GM12874 (cell line): ENCODE measurements at regions not wholly inside any gene's neighbourhood (a gene's known extent, or its start where the extent isn't known, plus 50 kb on each side); places are given as distances from the start of the nearest gene placed in this dataset.

Source experiments
- TF ChIP-seq, protein P1 (sequence below): IDR thresholded peaks from 2 replicates; pipeline ENCODE4 v1.5.1; 2011; ENCODE audit warnings: low read depth, mild to moderate bottlenecking, control low read depth, low read length, moderate library complexity; ENCODE audit not compliant: insufficient read depth

DNA sequence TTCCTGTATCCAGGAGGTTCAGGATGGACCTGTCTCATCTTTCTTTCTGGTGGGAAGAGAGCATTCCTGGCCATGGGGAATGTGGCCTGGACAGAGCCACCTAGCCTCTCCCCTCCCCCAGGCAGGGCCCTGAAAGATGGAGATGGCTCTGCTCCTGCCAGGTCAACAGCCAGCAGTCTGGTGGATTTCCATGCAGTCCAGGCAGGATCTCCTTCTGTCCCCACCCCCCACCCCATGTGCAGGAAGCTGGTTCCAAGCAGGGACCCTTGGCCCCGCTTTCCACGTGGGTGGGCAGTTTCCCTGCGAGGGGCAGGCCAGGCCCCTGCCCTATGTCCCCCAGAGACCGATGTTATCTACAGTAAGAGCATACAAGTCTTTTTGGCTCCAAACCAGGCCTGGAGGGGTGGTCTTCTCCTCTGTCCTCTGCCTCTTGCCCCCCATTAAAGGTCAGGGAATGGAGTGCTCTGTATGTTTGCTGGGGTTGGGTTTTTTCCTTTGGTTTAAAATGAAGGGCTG, 240.5 kb downstream of the SEC14L1 start:
- TF ChIP-seq, protein P1, sequence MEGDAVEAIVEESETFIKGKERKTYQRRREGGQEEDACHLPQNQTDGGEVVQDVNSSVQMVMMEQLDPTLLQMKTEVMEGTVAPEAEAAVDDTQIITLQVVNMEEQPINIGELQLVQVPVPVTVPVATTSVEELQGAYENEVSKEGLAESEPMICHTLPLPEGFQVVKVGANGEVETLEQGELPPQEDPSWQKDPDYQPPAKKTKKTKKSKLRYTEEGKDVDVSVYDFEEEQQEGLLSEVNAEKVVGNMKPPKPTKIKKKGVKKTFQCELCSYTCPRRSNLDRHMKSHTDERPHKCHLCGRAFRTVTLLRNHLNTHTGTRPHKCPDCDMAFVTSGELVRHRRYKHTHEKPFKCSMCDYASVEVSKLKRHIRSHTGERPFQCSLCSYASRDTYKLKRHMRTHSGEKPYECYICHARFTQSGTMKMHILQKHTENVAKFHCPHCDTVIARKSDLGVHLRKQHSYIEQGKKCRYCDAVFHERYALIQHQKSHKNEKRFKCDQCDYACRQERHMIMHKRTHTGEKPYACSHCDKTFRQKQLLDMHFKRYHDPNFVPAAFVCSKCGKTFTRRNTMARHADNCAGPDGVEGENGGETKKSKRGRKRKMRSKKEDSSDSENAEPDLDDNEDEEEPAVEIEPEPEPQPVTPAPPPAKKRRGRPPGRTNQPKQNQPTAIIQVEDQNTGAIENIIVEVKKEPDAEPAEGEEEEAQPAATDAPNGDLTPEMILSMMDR: no peak

DNA sequence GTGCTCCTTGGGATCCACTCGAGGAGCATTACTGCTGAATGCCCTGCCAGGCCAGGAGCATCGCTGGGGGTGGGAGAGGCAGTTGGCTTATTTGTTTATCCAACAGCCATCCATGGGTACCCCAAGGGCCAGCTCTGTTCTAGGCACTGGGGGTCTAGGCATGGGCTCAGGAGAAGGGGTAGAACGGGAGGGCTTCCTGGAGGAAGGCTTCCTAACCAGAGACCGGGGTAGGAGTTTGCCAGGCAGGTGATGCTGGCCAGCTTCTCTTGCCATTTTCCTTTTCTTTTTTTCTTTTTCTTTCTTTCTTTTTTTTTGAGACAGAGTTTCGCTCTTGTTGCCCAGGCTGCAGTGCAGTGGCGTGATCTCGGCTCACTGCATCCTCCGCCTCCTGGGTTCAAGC, 241.0 kb downstream of the SEC14L1 start:
- TF ChIP-seq, protein P1: no peak

DNA sequence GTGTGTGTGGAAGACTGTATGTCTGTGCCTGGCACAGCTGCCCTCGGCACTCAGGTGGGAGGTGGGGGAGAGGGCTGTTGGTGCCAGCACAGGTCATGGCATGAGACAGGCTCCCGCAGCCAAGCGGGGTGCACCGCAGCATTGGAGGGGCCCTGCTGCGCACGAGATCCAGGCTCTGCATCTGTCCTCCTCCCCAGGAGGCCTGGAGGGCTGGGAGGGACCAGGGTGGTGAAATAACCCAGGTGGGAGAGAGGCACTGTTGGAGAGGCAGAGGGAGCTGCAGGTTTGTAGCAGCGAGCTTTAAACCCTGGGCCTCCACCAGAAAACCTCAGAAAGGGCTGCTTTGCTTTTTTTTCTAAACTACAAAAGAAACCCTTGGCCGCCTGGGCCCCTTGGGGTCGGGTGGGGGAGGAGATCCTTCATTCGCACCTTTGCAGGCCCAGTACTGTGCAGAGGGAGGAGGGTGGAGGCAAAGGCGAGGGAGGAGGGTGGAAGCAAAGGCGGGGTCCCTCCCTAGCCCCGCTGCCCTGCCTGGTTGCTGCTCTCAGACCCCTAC, 241.7 kb downstream of the SEC14L1 start:
- TF ChIP-seq, protein P1: no peak

DNA sequence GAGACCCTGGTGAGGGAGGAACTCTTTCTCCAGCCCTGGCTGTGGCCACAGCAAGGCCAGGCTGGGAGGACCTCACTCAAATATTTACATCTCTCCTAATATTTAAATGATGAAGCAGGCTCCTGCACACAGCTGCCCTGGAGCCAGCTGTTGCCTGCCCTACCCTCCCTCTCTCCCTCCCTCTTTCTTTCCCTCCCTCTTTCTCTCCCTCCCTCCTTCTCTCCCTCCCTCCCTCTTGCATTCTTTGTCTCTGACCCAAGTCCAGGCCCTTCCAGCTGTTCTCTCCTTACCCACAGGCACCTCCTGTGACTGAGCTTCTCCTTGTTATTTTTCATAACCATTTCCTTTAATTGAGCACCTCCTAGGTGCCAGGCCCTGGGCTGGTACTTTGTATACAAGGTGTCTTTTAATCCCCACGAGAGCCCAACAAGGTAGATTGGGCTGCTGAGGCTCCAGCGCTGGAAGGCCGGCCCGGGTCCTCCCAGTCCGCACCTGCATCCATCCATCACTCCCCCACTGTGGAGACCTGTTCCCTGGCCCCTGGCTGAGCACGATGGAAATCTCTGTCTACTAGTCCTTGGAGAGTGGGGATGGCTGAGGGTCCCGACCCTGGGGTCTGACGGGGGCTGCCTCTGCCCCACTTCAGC, 242.3 kb downstream of the SEC14L1 start:
- TF ChIP-seq, protein P1: no peak

DNA sequence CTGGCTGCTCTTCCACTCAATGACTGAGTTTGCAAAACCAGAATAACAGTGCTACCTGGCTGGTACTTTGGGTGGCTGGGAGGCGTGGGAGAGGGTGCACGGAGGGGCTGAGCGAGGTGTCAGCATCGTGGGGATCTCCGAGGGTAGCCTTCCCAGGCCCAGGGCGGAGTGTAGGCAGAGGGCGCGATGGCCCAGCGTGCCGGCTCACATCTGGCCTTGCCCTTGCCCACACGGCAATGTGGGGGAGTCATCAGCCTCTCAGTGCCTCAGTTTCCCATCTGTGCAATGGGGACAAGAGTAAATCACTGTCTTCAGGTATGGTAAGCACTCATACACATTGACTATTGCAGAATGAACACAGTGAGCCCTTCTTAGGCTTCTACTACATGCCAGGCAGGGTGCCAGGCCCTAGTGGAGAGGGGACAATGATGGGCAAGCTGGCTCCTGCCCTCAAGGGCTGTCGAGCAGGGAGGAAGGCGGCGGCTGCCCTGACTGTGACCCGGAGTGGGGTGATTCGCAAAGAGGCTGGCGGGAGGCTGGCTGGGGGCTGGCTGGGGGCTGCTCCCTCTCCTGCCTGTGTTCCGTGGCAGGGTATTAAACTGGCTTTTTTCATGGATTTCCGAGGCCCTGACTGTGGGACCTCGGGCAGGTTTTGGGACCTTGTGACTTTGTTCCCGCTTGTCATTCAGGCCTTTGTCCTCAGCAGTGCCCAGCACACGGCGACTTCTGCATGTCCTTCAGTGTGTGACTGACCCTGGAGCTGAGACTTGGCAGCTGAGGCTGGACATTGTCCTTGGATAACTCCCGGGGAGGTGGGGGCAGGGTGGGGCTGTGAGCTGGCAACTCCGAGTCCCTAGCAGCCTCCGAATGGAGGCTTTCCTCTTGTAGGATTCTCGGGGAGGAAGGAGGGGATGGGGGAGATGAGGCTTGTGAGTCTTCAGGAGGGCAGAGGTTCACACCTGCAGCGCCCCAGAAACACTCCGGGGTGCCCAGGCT, 243.1 kb downstream of the SEC14L1 start:
- TF ChIP-seq, protein P1: no peak

DNA sequence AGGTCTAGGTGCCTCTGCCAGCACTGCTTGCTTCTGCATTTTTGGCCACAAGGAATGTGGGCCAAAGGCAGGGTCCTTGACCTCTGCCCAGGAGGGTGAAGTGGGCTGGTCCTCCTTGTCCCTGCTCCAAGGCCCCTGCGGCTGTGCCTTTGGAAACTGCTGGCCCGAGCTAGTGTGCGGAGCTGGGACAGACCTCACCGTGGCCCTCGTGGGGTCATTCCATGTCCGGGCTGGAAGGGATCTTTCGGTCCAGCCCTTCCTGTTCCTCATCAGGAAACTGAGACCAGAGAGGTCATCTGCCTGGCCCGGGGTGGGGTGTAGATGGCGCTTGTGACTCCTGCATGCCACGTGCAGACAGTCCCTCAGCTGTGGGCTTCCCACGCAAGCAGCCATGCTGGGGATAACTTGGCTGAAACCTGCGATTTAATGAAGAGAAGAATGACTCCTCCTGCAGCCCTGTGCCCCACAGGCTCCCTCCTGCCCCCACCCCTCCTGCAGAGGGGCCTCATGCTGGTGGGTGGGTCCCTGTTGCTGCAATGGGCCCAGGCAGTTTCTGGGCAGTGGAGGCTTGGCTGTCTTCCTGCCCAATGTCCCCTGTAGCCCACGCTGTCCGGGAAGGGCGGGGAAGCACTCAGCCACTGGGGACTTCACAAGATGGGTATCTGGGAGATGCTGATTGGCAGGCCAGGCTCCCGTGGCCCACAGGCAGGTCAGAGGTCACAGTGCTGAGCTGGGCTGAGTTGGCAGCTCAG, 245.2 kb downstream of the SEC14L1 start:
- TF ChIP-seq, protein P1: no peak
